ENCODE measurements at regions not wholly inside any gene's neighbourhood (a gene's known extent, or its start where the extent isn't known, plus 50 kb on each side); places are given as distances from the start of the nearest gene placed in this dataset.

GRCh38 chr16:64425381-64425780 is 696.5 kb downstream of the CDH11 start:
- TF ChIP-seq POLR2AphosphoS5 (IDR thresholded peaks at IDR 0.05) (no peak), CTCF (IDR thresholded peaks at IDR 0.05) (no peak), POLR2A (IDR thresholded peaks at IDR 0.05) (no peak), EP300 (IDR thresholded peaks at IDR 0.05; ENCODE audit: low read depth) (no peak)

All from transverse colon (tissue), 4 donors.